ENCODE measurements at regions not wholly inside any gene's neighbourhood (a gene's known extent, or its start where the extent isn't known, plus 50 kb on each side); places are given as distances from the start of the nearest gene placed in this dataset.

DNA sequence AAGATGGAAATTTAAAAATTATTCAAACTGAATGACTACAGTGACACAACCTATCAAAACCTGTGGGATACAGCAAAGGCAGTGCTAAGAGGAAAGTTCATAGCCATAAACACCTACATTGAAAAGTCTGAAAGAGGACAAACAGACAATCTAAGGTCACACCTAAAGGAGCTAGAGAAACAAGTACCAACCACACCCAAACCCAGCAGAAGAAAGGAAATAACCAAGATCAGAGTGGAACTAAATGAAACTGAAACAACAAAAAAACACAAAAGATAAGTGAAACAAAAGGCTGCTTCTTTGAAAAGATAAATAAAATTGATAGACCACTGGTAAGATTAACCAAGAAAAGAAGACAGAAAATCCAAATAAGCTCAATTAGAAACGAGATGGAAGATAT is 247.2 kb upstream of the ZNF804A start:
- TF ChIP-seq, protein P1, sequence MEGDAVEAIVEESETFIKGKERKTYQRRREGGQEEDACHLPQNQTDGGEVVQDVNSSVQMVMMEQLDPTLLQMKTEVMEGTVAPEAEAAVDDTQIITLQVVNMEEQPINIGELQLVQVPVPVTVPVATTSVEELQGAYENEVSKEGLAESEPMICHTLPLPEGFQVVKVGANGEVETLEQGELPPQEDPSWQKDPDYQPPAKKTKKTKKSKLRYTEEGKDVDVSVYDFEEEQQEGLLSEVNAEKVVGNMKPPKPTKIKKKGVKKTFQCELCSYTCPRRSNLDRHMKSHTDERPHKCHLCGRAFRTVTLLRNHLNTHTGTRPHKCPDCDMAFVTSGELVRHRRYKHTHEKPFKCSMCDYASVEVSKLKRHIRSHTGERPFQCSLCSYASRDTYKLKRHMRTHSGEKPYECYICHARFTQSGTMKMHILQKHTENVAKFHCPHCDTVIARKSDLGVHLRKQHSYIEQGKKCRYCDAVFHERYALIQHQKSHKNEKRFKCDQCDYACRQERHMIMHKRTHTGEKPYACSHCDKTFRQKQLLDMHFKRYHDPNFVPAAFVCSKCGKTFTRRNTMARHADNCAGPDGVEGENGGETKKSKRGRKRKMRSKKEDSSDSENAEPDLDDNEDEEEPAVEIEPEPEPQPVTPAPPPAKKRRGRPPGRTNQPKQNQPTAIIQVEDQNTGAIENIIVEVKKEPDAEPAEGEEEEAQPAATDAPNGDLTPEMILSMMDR (conservative IDR thresholded peaks at IDR 0.05 in 1 of 2, IDR thresholded peaks at IDR 0.05 in 1 of 2; ENCODE audit: extremely low read depth in 1 of 2, insufficient read depth in 1 of 2, low read depth in 1 of 2, low read length in 2 of 2): no peak
- TF ChIP-seq EZH2 (IDR thresholded peaks at IDR 0.05; ENCODE audit: borderline replicate concordance, low read length): no peak

Data from mammary epithelial cell (primary cell).